HepG2 (cell line): ENCODE measurements at regions not wholly inside any gene's neighbourhood (a gene's known extent, or its start where the extent isn't known, plus 50 kb on each side); places are given as distances from the start of the nearest gene placed in this dataset.

ENCODE experiments used
- ATAC-seq: fragments of 200-7000 bp; cut with Tn5 transposase; 3 replicates; pipeline ENCODE4 v1.9.1; 2020; ENCODE audit warnings: mild to moderate bottlenecking, moderate library complexity
- BruUV-seq: library from RNA; stranded (reverse); fragments of 400-500 nt; replicated peaks from 2 replicates; lab custom pipeline; 2021; lab: Mats Ljungman, UMichigan
- CTCF ChIA-PET: fragments of 300-600 bp; formaldehyde crosslinking; extraction: SDS; loops from one replicate; lab custom pipeline; 2021; ENCODE audit warnings: low total read pairs, inconsistent platforms, low intra/inter-chr PET ratio; lab: Yijun Ruan, JAX
- POLR2A ChIA-PET: fragments of 350-600 bp; sonication (Branson Sonifier 250); formaldehyde crosslinking; loops from one replicate; lab custom pipeline; 2020; ENCODE audit warnings: antibody characterized with exemption, inconsistent platforms; lab: Yijun Ruan, JAX
- DNase-seq: peaks from one replicate; pipeline ENCODE4 v3.0.0-alpha.2; 2015; ENCODE audit warnings: low spot score
- FAIRE-seq: peaks from 3 replicates; lab custom pipeline; 2011; peaks lifted over from hg19 to GRCh38; lab: Jason Lieb, UNC
- H2AFZ ChIP-seq: one replicate; pipeline ENCODE4 v1.6.1; 2011; ENCODE audit warnings: low read length, inconsistent platforms
- H3K27ac ChIP-seq: fragments of 300-600 bp; 3 replicates; pipeline ENCODE4 v1.8.0; 2011; ENCODE audit warnings: mixed run types, mild to moderate bottlenecking, mixed read lengths, low read length, inconsistent platforms; ENCODE audit not compliant: insufficient read depth; ENCODE audit errors: extremely low read length
- H3K27me3 ChIP-seq, 2 experiments: fragments of 200-600 bp in 1 of 2; 2 replicates in 1 of 2; 3 replicates in 1 of 2; pipeline versions ENCODE4 v1.6.0 to v1.8.0; 2011; ENCODE audit warnings: low read length in 2 of 2, mild to moderate bottlenecking in 2 of 2, moderate library complexity in 2 of 2, inconsistent platforms in 1 of 2; ENCODE audit not compliant: insufficient read depth in 2 of 2, control insufficient read depth in 1 of 2
- H3K36me3 ChIP-seq, 2 experiments: fragments of 200-600 bp in 1 of 2; replicated peaks in 1 of 2; 2 replicates in 1 of 2; 3 replicates in 1 of 2; pipeline versions ENCODE4 v1.5.1 to v1.8.0; 2011; ENCODE audit warnings: low read length in 2 of 2, inconsistent platforms in 1 of 2; ENCODE audit not compliant: insufficient read depth in 2 of 2, control insufficient read depth in 1 of 2
- H3K4me1 ChIP-seq: 2 replicates; pipeline ENCODE4 v1.5.1; 2012; ENCODE audit warnings: low read length, inconsistent platforms; ENCODE audit not compliant: insufficient read depth
- H3K4me2 ChIP-seq: 2 replicates; pipeline ENCODE4 v1.6.0; 2011; ENCODE audit warnings: low read depth, low read length, inconsistent platforms
- H3K4me3 ChIP-seq, 3 experiments: fragments of 200-600 bp in 1 of 3; sonication (generic), shearing (Covaris generic) in 1 of 3; replicated peaks in 1 of 3; 2 replicates each; pipeline ENCODE4 v1.5.1; 2011 to 2016; ENCODE audit warnings: low read length in 3 of 3, inconsistent platforms in 2 of 3, low read depth in 2 of 3, mild to moderate bottlenecking in 2 of 3, control low read depth in 1 of 3, mixed read lengths in 1 of 3; ENCODE audit not compliant: insufficient read depth in 1 of 3
- H3K79me2 ChIP-seq: one replicate; pipeline ENCODE4 v1.6.1; 2011; ENCODE audit warnings: low read length, inconsistent platforms; ENCODE audit not compliant: insufficient read depth
- H3K9ac ChIP-seq: 2 replicates; pipeline ENCODE4 v1.6.0; 2011; ENCODE audit warnings: mild to moderate bottlenecking, low read depth, low read length, inconsistent platforms; ENCODE audit not compliant: insufficient read depth
- H3K9me3 ChIP-seq: 2 replicates; pipeline ENCODE4 v1.5.1; 2012; ENCODE audit warnings: mild to moderate bottlenecking, low read length
- H4K20me1 ChIP-seq: 2 replicates; pipeline ENCODE4 v1.6.0; 2011; ENCODE audit warnings: inconsistent platforms, mild to moderate bottlenecking, low read length, moderate library complexity; ENCODE audit not compliant: insufficient read depth
- AGO1 ChIP-seq: fragments of 200-400 bp; formaldehyde crosslinking; IDR thresholded peaks from 2 replicates; pipeline ENCODE4 v1.6.1; 2017; ENCODE audit warnings: mild to moderate bottlenecking, low read depth, low read length, moderate library complexity; ENCODE audit not compliant: poor library complexity, severe bottlenecking
- CEBPB ChIP-seq: IDR thresholded peaks from 2 replicates; pipeline ENCODE4 v1.6.1; 2011; ENCODE audit warnings: low read depth, low read length, improper control_type of control experiment, borderline replicate concordance
- RBAK ChIP-seq: sonication (generic); formaldehyde crosslinking; IDR thresholded peaks from 2 replicates; pipeline ENCODE4 v1.5.1; 2020; ENCODE audit warnings: mild to moderate bottlenecking, missing genetic modification reagents
- STAG1 ChIP-seq: sonication (generic); formaldehyde crosslinking; IDR thresholded peaks from 2 replicates; pipeline ENCODE4 v1.4.0; 2020; ENCODE audit warnings: missing genetic modification reagents
- WGBS: methylation state at CpG from one replicate; pipeline ENCODE4 v1.1.6; 2017; ENCODE audit warnings: low lambda C conversion rate; 5-methylcytosine and 5-hydroxymethylcytosine counted together
- in situ Hi-C: cut with HindIII; loops from 2 replicates; pipeline ENCODE4 v1.10.0; 2017; ENCODE audit warnings: low pct_unique_long_range_greater_than_20kb; ENCODE audit not compliant: extremely low pct_ligation_motif_present
- intact Hi-C: fragments of 100-400 bp; cut with micrococcal nuclease; formaldehyde crosslinking; loops from one replicate; pipeline ENCODE4 v1.10.0; 2022; ENCODE audit not compliant: unreplicated experiment
- small RNA-seq, 3 experiments: library from RNA; depleted of rRNA; stranded (forward); fragments of <200 nt; gene quantifications; one replicate each; pipeline ENCODE3, GENCODE V24; 2012; ENCODE audit warnings: low read depth in 2 of 3, low replicate concordance in 1 of 3; ENCODE audit not compliant: insufficient read length in 3 of 3, insufficient read depth in 2 of 3

GRCh38 chr12:114733919-114734318, 49.9 kb upstream of the TBX3 start:
- Histone ChIP-seq H4K20me1 (no peaks in the 10 kb centered on the region), H3K4me3 (no peak overlapping the region), H3K27me3 (no peaks in the 10 kb centered on the region), H3K4me2 (no peak overlapping the region), H3K9ac (no peak overlapping the region)
- no TSS peak for BruUV-seq
- POLR2A ChIA-PET: no interaction called here
- 95% methylated on average over 9 of the region's 9 CpGs for WGBS
- TF ChIP-seq CEBPB (no peak), RBAK (CRISPR knock-in tag) (no peak), STAG1 (CRISPR knock-in tag) (no peak), AGO1 (no peak)
- TF ChIP-seq, all 625 proteins: peak for 0
- H2AFZ ChIP-seq: no peak overlapping the region
- CTCF ChIA-PET: no interaction called here
- H3K79me2 ChIP-seq: no peaks in the 10 kb centered on the region
- H3K27ac ChIP-seq: no peak overlapping the region
- in situ Hi-C loops (no loop called here), intact Hi-C loops (no loop called here)
- H3K4me1 ChIP-seq: peaks cover 32% of the 10 kb centered on the region
- ATAC-seq (no peak), FAIRE-seq (no peak), DNase-seq (no peak)
- no peaks in the 10 kb centered on the region for H3K9me3 ChIP-seq
- no peaks in the 10 kb centered on the region for H3K36me3 ChIP-seq

Small RNAs in the stretch of these regions (small RNA-seq; reads per million reads assigned to genes)
- gene AC009804.1 (0 reads per million in 3 experiments), gene RF00275 (0 reads per million in 3 experiments), gene RF00443 (0 reads per million in 3 experiments), gene RN7SL865P (0 reads per million in 3 experiments)
